ENCODE measurements at regions not wholly inside any gene's neighbourhood (a gene's known extent, or its start where the extent isn't known, plus 50 kb on each side); places are given as distances from the start of the nearest gene placed in this dataset.
"Not testable (repeated sequence)": the region's sequence is repeated elsewhere in the genome, so short reads cannot be mapped to it uniquely, and the experiment has no call there.

DNA sequence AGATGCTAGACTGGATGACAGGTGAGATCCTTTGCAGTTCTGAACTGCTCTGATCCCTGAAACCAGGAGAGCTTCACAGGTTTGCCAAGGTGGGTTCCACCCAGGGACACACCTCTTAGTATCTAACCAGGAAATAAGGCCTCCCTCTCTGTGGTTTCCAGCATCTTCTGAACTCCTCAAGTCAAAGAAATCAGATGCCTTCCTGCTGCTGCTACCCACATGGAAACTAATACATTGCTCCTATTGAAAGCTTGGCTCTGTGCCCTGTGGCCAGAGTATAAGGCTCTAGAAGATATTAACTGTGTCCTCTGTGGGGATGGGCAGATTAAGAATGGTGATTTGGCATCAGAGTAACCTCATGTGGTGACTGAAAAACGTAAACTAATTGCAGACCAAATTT, 75.0 kb upstream of the MRPS6 start:
- no peak for DNase-seq (ENCODE audit: missing footprints)
- intact Hi-C loops (cut with DNase I): no loop called here

DNA sequence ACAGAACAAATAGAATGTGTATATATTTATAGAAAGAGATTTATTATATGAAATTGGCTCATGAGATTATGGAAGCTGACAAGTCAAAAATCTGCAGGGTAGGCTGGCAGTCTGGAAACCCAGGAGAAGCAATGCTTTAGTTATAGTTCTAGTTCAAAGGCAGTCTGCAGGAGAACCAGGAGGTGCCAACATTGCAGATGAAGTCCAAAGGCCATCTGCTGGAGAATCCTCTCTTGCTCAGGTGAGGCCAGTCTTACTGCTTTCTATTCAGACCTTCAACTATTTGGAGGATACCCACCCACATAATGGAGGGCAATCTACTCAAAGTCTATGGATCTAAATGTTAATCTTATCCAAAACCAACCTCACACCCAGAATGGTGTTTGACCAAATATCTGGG, 75.9 kb upstream of the MRPS6 start:
- DNase-seq (ENCODE audit: missing footprints) (no peak), ATAC-seq (no peak)
- intact Hi-C loops (cut with DNase I): no loop called here

More for the DNA sequence above, 75.0 kb upstream of the MRPS6 start:
- ATAC-seq: no peak

- ATAC-seq (no peak), DNase-seq (ENCODE audit: missing footprints) (no peak)
- intact Hi-C loops (cut with DNase I): no loop called here
Measured at GRCh38 chr21:33994373-33994772, 78.8 kb upstream of the ATP5PO start.

DNA sequence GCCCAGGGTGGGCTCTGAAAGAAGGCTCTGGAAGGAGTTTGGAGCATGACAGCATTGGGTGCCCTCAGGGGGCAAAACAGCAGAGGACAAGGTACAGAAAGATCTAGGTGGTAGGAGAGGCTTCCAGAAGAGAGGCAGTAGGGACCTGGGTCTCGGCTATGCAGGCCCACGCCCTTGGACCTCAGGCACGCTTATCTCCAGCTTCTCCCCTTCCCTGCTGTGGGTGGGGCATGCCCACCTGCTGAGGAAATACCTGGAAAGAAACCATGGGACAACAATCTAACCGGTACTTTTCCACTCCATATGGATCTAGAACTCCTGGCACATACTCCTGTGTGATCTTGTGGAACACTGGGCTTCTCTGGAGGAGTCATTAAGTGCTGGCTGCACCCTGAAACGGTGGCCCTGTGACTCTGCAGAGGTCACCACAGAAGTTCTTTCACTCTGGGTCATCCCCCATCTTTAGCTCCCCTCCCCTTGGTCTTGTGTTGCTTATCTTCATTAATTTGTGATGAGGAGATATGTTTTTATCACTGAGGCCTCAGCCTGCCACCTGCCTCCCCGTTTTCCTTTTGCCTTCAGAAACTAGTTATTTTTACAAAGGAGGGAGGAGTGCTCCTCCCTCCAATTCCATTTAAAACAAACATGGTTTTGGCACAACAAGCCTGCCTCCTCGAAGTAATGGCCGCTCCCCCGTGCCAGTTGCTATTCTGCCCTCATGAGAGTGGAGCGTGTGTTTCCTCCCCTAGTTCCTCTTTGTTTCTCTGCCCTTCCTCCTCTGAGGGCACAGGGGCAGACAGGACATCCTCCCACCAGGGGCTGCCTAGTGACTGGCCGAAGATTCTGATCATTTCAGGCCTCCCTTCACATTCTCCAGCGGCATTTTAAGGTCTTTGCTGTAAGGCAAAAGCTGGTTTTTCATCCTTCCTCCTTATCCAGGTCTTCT, 78.0 kb upstream of the ATP5PO start:
- DNase-seq (ENCODE audit: missing footprints) (no peak), ATAC-seq (no peak)
- intact Hi-C loops (cut with DNase I): no loop called here

- intact Hi-C loops (cut with DNase I); DNase-seq (ENCODE audit: missing footprints); ATAC-seq: not testable (repeated sequence)
Measured at GRCh38 chr21:33992412-33992811, 76.8 kb upstream of the ATP5PO start.

DNA sequence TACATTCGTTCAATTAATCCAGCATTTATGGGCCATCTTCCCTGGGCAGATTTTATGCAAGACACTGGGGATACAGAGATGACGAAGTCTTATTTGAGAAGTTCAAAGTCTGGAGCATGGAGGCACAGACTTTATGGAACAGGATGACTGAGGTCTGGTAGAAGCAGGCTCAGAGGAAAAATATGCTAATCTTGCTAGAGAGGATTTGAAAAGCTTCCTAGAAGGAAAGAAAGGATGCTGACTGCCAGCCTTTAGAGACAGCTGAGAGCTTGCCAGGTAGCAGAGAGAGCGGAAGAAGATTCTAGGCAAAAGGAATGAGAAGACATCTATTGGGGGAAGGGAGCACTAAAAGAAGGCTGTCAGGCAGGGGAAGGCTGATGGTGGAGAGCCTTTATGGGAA, 75.5 kb upstream of the ATP5PO start:
- intact Hi-C loops (cut with DNase I): no loop called here
- no peak for DNase-seq (ENCODE audit: missing footprints)
- ATAC-seq: no peak

DNA sequence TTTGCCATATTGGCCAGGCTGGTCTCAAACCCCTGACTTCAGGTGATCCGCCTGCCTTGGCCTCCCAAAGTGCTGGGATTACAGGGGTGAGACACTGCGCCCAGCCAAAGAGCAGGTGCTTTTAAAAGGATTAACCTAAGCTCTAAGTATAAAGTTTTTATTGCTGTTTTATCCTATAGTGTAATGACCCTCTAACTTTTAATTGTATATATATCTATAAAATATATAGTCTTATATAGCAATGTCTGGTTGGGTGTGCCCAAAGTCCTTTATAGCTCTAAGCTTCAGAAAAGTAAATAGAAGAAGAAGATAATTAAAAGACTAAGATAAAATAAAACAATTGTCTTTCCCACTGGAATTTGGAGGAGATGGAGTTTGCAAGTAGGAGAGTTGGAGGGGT, 73.8 kb upstream of the ATP5PO start:
- DNase-seq (ENCODE audit: missing footprints) (no peak), ATAC-seq (no peak)
- intact Hi-C loops (cut with DNase I): no loop called here

DNA sequence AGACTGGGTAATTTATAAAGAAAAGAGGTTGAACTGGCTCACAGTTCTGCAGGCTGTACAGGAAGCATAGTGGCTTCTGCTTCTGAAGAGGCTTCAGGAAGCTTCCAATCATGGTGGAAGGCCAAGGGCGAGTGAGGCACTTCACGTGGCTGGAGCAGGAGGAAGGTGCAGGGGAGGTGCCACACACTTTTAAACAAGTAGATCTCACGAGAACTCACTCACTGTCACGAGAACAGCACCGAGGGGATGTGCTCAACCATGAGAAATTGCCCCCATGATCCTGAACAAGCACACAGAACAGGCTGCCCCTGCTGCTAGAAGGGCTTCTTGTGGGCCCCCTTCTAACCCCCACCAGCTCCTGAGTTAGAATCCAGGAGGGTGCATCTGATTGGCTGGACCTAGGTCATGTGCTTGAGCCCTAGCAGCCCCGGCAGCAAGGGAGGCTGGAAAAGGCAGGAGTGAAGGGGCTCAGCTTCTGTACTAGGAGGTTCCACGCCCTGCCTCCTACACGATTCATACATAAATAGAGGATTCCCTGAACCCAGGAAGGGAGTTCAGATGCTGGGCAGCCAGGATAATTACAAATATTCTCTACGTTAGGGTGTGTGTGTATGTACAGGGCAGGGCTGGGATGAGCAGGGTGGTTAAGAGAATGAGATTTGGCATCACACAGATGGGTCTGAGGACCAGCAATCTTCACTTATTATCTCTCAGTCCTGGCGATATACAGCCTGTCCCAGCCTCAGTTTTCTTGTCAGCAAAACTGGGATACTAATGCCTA, 72.8 kb upstream of the ATP5PO start:
- no peak for DNase-seq (ENCODE audit: missing footprints)
- ATAC-seq: no peak
- intact Hi-C loops (cut with DNase I): no loop called here

GRCh38 chr21:33987461-33987860, 71.9 kb upstream of the ATP5PO start:
- ATAC-seq: no peak
- intact Hi-C loops (cut with DNase I): no loop called here
- no peak for DNase-seq (ENCODE audit: missing footprints)

- ATAC-seq: no peak
- no peak for DNase-seq (ENCODE audit: missing footprints)
- intact Hi-C loops (cut with DNase I): no loop called here
Measured at GRCh38 chr21:33985117-33986050, 69.8 kb upstream of the ATP5PO start.

DNA sequence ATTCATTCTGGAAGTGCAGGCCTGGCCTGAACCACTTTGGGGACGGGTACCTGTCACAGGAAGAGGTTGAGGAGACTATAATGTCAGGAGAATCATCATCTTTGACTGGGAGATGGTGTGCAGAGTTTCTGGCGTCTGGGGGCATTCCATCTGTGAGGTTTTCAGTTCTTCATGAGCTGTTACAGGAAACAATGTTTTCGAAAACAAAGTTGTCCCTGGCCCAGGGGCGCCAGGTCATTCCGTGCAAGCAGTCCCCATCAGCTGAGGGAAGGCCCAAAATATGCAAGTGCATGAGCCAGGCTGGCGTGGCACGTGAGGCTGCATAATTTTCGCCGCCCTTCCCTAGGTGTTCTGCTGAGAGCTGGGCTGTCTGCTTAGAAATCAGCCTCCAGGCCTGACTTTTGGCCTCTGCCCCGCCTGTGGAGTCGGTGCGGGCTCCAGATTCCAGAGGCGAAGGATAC, 68.4 kb upstream of the ATP5PO start:
- ATAC-seq: no peak
- intact Hi-C loops (cut with DNase I): no loop called here
- no peak for DNase-seq (ENCODE audit: missing footprints)

DNA sequence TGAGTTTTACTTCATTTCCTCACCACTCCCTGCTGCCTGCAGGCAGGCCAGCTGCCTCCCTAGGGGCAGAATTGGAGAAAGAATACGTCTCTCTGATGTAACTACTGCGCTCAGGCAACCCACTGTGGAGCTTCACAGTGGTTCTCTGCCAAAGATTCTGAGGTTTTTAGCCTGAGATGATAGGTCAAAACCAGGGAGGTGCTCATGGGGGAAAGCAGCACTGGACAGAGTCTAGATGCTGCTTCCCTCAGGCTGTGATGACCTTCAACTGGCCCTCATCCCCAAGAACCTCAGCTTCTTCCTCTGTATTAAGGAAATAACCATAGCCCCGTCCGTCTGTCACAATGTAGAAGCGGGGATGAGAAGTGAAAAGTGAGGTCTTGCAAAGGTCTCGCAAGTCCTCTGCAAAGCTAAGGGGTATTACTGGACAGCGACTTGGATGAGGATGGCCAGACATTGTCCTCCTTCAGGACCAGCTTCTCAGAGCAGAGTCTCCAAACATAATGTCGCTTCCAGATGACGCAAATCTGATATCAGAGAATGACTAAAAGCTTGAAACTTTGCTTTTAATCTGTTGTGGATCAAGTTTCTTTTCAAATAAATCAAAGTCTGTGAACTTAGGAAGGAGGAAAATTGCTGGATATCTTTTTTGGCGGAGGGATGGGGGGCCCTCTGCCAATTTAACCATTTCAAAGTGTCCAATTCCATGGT, 65.9 kb upstream of the ATP5PO start:
- peak; percentile 78 for ATAC-seq
- intact Hi-C loops (cut with DNase I): no loop called here
- DNase-seq (ENCODE audit: missing footprints): no peak

- intact Hi-C loops (cut with DNase I): no loop called here
- DNase-seq (ENCODE audit: missing footprints): no peak
- ATAC-seq: no peak
Measured at GRCh38 chr21:33980276-33980916, 64.8 kb upstream of the ATP5PO start.

GRCh38 chr21:33978585-33978984, 63.0 kb upstream of the ATP5PO start:
- intact Hi-C loops (cut with DNase I): loop anchor here (5.0 kb wide), 1 partner anchor 94 kb away; the partner anchor contains the start of genes MRPS6 and SLC5A3
- ATAC-seq (no peak), DNase-seq (ENCODE audit: missing footprints) (no peak)

GRCh38 chr21:33977721-33978369, 62.2 kb upstream of the ATP5PO start:
- intact Hi-C loops (cut with DNase I): loop anchor here (5.0 kb wide), 1 partner anchor 94 kb away; the partner anchor contains the start of genes MRPS6 and SLC5A3
- DNase-seq (ENCODE audit: missing footprints) (no peak), ATAC-seq (no peak)

DNA sequence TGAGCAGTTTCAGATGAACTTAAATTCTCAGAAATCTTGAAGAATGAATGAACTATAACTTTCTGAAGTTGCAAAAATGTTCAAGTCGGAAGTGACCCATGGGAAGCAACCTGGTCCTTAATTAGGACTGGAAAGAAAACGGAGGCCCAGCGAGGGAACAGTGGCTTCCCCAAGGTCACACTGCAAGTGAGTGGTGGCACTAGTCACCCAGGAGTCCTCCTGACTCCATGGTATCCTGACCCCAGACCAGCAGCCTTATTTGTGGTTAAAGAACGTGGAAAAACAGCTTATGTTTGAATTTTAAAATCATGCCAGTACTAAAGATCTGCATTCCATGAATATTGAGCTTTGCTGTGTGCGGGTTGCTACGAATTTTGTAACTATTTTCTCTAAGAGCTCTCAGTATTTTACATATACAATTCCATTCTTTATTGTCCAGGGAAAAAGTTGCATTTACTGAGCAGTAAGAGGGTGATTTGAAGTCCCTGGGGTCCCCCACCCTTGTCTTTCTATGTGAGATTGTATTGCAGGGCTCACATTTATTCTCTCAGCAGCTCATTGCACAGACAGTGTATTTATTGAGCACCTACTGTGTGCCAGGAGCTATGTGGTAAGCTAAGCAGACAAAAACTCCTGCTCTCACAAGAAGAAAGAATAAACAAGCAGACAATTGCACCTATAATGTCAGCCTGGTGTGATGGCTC, 61.6 kb upstream of the ATP5PO start:
- ATAC-seq: no peak
- no peak for DNase-seq (ENCODE audit: missing footprints)
- intact Hi-C loops (cut with DNase I): loop anchor here (5.0 kb wide), 1 partner anchor 95 kb away; the partner anchor contains the start of genes MRPS6 and SLC5A3
